GM19452 (cell line): ENCODE measurements at regions not wholly inside any gene's neighbourhood (a gene's known extent, or its start where the extent isn't known, plus 50 kb on each side); places are given as distances from the start of the nearest gene placed in this dataset.

ENCODE experiments used
- ATAC-seq: cut with Tn5 transposase; IDR thresholded peaks from one replicate; pipeline ENCODE4 v1.9.1; 2021; ENCODE audit not compliant: unreplicated experiment

DNA sequence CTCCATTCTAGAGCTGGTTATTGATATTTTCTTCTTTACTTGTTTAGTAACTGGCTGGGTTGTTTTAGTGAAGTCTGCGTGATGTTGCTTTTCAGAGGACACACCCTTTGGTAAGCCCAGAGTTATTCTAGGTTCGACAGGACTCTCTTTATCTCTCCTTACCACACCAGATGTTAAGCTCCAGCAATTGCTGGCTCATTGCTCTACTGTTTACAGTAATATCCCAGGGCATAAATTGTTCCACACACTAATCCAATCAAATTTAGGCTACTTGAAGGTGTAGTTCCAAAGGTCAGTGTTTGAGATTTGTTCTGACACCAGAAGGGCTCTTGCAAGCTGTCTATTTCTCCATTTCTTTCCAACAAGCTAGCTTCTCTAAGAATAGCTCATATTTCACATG, 506.6 kb downstream of the NR4A2 start:
- ATAC-seq: no peak

- ATAC-seq: peak; percentile 78
Measured at GRCh38 chr2:155815851-155816250, 516.7 kb downstream of the NR4A2 start.

- ATAC-seq: no peak
Measured at GRCh38 chr2:155815275-155815674, 517.2 kb downstream of the NR4A2 start.

- ATAC-seq: no peak
Measured at GRCh38 chr2:155810411-155810810, 522.1 kb downstream of the NR4A2 start.

GRCh38 chr2:155802888-155803287, 529.6 kb downstream of the NR4A2 start:
- ATAC-seq: no peak

DNA sequence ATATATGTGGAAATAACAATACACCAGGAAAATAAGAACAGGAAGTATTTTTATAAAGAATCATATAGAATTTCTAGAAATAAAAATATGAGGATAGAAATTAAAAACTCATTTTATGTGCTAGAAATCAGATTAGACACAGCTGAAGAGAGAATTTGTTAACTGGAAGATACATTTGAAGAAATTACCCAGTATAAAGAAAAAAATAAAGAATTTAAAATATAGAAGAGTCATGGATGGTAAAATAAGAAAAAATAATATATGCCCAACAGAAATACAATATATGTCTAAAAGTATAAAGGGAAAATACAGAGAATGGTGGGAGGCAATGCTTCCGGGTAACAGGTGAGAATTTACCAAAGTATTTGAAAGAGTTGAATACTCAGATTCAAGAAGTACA, 539.9 kb downstream of the NR4A2 start:
- no peak for ATAC-seq

DNA sequence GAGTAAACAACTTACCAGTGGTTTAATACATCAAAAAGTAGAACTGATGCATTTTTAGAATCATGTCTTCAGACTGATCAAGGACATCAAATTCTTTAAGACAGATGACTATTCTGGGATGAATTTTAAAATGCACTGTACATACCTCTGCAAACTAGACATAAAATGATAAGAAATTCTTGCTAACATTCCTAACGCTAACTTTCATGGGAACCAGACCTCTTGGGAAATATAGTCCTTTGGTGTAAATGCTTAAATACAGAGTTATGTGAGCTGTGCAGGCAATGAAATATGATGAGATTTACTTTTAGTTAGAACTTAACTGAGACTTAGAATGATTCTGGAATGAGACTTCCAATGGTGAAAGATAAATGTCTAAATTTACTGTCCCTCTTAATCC, 562.0 kb downstream of the NR4A2 start:
- no peak for ATAC-seq

DNA sequence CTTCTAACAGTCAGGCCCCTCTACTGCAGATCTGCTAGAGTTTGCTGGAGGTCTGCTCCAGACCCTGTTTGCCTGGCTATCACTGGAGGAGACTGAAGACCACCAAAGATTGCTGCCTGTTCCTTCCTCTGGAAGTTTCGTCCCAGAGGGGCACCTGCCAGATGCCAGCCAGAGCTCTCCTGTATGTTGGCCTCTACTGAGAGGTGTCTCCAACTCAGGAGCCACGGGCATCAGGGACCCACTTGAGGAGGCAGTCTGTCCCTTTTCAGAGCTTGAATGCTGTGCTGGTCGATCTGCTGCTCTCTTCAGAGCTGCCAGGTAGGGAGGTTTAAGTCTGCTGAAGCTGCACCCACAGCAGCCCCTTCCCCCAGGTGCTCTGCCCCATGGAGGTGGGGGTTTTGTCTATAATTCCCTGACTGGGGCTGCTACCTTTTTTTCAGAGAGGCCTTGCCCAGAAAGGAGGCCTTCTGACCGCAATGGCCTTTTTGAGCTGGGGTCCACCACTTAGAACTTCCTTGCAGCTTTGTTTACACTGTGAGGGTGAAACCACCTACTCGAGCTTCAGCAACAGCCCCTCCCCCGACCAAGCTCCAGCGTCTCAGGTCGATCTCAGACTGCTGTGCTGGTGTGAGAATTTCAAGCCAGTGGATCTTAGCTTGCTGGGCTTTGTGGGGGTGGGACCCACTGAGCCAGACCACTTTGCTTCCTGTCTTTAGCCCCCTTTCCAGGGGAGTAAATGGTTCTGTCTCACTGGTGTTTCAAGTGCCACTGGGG, 566.0 kb downstream of the NR4A2 start:
- ATAC-seq: no peak

DNA sequence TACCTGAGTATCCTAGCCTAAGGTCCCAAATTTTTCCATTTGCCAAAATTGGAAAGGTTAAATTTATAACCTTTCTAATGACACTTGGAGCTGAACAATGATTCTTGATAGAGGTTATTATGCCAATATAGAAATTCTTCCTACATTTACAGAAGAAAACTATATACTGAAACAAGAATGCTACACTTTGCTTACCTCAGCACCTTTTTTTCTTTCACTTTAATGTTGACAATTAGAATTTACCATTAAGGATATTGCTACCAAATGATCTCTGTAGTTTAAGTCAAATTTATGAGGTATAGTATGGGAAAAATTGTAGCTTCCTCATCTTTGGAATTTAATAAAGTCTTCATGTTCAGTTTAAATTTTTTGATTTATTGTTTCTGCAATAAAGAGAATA, 577.0 kb downstream of the NR4A2 start:
- no peak for ATAC-seq

DNA sequence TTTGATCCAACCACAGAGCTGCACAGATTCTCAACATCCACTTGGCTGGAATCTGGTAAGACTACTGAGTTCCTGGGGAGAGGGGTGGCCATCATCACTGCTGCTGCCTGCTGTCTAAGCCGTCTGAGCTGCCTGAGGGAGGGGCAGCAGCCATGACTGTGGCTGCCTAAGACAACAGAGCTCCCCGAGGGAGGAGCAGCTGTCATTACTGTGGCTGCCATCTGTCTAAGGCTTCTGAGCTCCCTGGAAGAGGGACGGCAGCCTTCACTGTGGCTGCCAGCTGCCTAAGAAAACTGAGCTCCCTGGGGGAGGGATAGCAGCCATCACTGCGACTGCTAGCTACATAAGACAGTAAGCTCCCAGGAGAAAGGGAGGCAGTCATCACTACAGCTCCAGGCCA, 584.4 kb downstream of the NR4A2 start:
- no peak for ATAC-seq

DNA sequence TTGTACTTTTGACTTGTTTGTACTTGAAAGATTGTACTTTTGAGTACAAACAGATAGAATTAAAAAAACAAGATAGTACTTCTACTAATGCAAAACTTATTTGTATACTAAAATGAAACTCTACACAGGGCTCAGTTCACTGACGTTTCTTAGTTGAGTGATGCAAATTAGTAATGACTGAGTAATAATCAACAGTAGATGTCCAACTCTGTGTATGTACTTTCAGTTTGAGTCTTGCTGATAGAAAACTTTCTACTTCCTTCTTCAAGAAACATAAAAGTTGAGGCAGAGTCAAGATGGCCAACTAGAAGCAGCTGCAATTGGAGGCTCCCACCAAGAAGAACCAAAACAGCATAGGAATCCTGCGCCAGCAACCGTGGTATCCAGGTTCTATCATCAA, 585.0 kb downstream of the NR4A2 start:
- no peak for ATAC-seq

GRCh38 chr2:155733091-155733853, 599.2 kb downstream of the NR4A2 start:
- ATAC-seq: no peak

DNA sequence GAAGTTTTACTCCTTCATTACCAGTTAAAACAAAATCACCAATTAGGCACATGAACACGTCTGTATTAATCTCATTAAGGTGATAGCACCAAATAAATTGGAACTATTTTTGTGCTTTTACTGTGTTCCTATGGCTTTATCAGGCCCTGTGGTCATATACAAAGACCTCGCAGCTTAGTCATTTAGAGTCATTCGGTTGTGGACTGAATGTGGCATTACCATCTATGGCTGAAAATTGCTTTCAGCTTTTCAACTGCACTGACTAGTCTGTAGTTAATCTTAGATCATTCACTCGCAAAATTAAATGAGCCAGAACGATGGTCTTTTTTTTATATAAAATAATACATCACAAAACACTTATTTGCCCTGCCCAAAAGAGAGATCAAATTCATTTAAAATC, 601.7 kb downstream of the NR4A2 start:
- no peak for ATAC-seq

DNA sequence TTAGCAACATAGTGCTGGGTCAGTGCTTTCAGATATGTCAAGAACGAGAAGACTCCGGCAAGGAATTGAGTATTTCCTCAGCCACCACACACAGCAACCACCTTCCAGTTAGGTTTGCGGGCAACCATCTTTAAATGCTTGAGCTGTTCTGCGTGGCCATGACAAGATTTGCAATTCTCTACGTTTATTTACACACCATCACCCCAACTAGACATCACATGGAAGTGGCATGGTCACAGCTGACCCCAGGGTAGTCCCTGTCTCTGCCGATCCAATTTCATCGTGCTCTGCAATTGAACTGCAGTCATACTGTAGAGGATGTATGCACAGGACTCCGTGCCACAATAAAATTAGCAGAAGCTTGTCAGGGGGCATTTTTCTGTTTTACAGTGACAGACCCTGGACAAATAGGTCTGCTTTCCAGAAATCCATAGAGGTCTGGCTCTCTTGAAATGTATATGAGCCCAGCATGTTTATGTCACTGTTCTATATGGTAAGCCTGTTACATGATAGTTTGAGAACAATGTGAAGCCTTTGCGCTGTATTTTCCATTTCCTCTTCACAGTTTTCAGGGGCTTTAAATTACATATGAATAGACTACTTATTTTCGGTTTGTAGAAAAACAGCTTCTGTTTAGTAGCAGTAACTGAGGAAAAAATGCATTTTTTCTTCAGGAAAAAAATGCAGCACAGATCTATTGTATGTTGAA, 605.2 kb downstream of the NR4A2 start:
- no peak for ATAC-seq

DNA sequence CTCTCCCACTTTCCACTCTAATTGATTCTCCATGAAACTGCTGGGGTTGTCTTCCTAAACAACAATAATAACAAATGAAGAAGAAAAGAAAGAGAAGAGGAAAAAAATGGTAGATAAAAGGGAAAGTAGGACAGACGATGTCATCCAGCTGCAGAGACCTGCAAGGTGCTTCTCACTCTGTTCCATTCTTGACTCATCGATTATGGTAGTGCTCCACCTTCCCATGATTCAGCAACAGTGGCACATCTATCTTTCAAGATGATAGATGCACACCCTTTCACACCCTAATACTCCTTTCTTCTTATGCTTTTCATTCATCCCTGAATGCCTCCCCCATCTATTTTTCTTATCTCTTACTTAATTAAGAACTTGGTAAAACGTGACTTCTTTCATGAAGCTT, 610.2 kb downstream of the NR4A2 start:
- no peak for ATAC-seq

GRCh38 chr2:155715705-155716104, 616.8 kb downstream of the NR4A2 start:
- no peak for ATAC-seq

DNA sequence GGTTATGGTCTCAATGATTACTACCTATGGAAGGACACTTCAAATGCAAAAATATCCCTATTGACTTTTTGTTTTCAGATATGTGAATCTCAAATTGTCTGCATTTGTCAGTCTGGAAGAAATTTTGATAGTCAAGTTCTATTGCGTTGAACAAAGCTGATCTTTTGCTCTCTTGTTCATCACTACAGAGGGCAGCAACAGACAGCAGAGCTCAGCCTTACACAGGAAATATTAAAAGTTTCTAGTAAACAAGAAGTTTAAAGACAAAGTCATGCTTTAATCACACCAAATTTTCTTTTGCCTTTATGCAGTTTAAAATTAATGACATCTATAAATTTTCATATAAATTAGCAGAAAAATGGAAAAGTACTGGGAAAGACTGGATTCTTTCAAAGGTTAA, 617.5 kb downstream of the NR4A2 start:
- no peak for ATAC-seq

- no peak for ATAC-seq
Measured at GRCh38 chr2:155708071-155708470, 624.5 kb downstream of the NR4A2 start.

DNA sequence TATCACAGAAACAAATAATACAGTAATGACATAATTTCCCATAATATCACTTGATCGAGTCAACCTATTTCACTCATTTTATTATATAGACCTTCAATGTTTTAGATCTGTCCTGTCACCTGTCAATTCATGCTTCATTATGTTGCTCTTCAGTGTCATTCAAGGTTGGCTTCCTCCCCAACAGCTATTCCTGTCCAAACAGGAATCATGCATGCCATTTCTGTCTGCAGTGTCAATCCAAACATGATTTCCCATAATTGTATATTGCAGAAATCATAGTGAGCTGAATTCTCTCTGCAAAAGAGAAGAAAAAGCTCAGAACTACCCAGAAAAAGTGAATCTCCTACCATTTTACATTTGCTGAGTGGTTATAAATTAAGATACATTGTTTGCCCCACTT, 628.6 kb downstream of the NR4A2 start:
- no peak for ATAC-seq

GRCh38 chr2:155703048-155703447, 629.5 kb downstream of the NR4A2 start:
- ATAC-seq: no peak

DNA sequence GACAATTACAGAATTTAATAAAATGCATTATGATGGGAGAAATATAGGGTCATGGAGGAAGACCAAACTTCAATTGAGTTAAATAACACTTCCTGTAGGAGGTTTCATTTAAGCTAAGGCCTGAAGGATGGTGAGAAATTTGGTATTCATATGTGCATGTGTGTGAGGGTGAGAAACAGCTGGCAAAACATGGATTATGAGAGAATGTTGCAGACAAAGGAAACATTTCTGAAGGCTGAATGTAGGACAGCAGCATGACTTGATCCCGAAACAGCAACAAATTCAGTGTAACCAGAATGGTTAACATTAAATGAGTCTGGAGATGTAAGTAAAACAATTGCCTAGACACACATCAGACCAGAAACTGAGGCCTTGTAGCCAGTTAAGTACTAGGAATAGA, 630.8 kb downstream of the NR4A2 start:
- ATAC-seq: no peak

GRCh38 chr2:155696571-155696970, 636.0 kb downstream of the NR4A2 start:
- ATAC-seq: no peak
